HCT116 (cell line): ENCODE measurements at regions not wholly inside any gene's neighbourhood (a gene's known extent, or its start where the extent isn't known, plus 50 kb on each side); places are given as distances from the start of the nearest gene placed in this dataset.

Experiments
- ATAC-seq: fragments of 200-7000 bp; cut with Tn5 transposase; 2 replicates; pipeline ENCODE4 v1.9.1; 2020; ENCODE audit warnings: mild to moderate bottlenecking, moderate library complexity
- BruUV-seq: library from RNA; stranded (reverse); fragments of 400-500 nt; replicated peaks from 2 replicates; lab custom pipeline; 2021; lab: Mats Ljungman, UMichigan
- CTCF ChIA-PET: fragments of 300-600 bp; sonication (Branson Sonifier 250); formaldehyde crosslinking; loops from one replicate; lab custom pipeline; 2021; ENCODE audit warnings: antibody characterized with exemption; lab: Charles Lee
- POLR2A ChIA-PET: fragments of 300-600, 350-600 bp; sonication (Branson Sonifier 250); formaldehyde crosslinking; loops from one replicate; lab custom pipeline; 2021; ENCODE audit warnings: antibody characterized with exemption; lab: Charles Lee
- RAD21 ChIA-PET, 2 experiments: fragments of 300-600 bp; sonication (Branson Sonifier 250); formaldehyde crosslinking; loops; one replicate each; lab custom pipeline; 2023; ENCODE audit warnings: low total read pairs in 2 of 2; ENCODE audit not compliant: uncharacterized antibody in 2 of 2, unreplicated experiment in 2 of 2, low non-redundant PET in 1 of 2; lab: Charles Lee
- DNase-seq: peaks from one replicate; pipeline ENCODE4 v3.0.0-alpha.2; 2010; ENCODE audit warnings: low read depth, low spot score
- H2AFZ ChIP-seq: fragments of 200-600 bp; shearing (Covaris generic), sonication (generic); 2 replicates; pipeline ENCODE4 v1.6.1; 2017; ENCODE audit warnings: low read depth, mixed run types, mixed read lengths, antibody characterized with exemption, low read length; ENCODE audit not compliant: poor library complexity, severe bottlenecking
- H3K27ac ChIP-seq: 2 replicates; pipeline ENCODE4 v1.5.1; 2012; ENCODE audit warnings: low read depth, low read length
- H3K27me3 ChIP-seq: fragments of 200-600 bp; sonication (generic); 2 replicates; pipeline ENCODE4 v1.6.1; 2016; ENCODE audit warnings: mixed run types, low read length, mixed read lengths; ENCODE audit not compliant: insufficient read depth
- H3K36me3 ChIP-seq, 2 experiments: fragments of 200-500 bp in 1 of 2; fragments of 200-600 bp in 1 of 2; sonication (Bioruptor generic) in 1 of 2; sonication (generic) in 1 of 2; 2 replicates each; pipeline versions ENCODE4 v1.5.1 to v1.6.1; 2014 to 2016; ENCODE audit warnings: low read length in 2 of 2, inconsistent platforms in 1 of 2, mixed read lengths in 1 of 2, mixed run types in 1 of 2; ENCODE audit not compliant: insufficient read depth in 2 of 2, control insufficient read depth in 1 of 2
- H3K4me1 ChIP-seq, 2 experiments: fragments of 200-600 bp in 1 of 2; sonication (generic) in 1 of 2; 2 replicates each; pipeline versions ENCODE4 v1.5.1 to v1.6.1; 2012 to 2017; ENCODE audit warnings: low read length in 2 of 2, inconsistent platforms in 1 of 2, mild to moderate bottlenecking in 1 of 2, mixed read lengths in 1 of 2, mixed run types in 1 of 2, moderate library complexity in 1 of 2; ENCODE audit not compliant: insufficient read depth in 2 of 2, control insufficient read depth in 1 of 2
- H3K4me2 ChIP-seq: fragments of 200-600 bp; sonication (generic); 2 replicates; pipeline ENCODE4 v1.6.1; 2017; ENCODE audit warnings: mixed run types, low read length, mixed read lengths
- H3K4me3 ChIP-seq, 2 experiments: fragments of 200-600 bp in 1 of 2; sonication (generic) in 1 of 2; replicated peaks in 1 of 2; 2 replicates each; pipeline ENCODE4 v1.5.1; 2011 to 2016; ENCODE audit warnings: low read length in 2 of 2, control low read depth in 1 of 2, low read depth in 1 of 2, mild to moderate bottlenecking in 1 of 2, mixed read lengths in 1 of 2, mixed run types in 1 of 2
- H3K79me2 ChIP-seq: fragments of 200-600 bp; sonication (generic); 2 replicates; pipeline ENCODE4 v1.6.1; 2017; ENCODE audit warnings: mild to moderate bottlenecking, mixed run types, low read length, moderate library complexity, mixed read lengths; ENCODE audit not compliant: insufficient read depth
- H3K9ac ChIP-seq: fragments of 200-600 bp; sonication (generic); 2 replicates; pipeline ENCODE4 v1.6.1; 2016; ENCODE audit warnings: low read length, mixed read lengths
- H3K9me2 ChIP-seq: fragments of 200-600 bp; sonication (generic), shearing (Covaris generic); 2 replicates; pipeline ENCODE4 v1.6.1; 2017; ENCODE audit warnings: mixed run types, mild to moderate bottlenecking, moderate library complexity; ENCODE audit not compliant: insufficient read depth
- H3K9me3 ChIP-seq, 2 experiments: fragments of 200-500 bp in 1 of 2; fragments of 200-600 bp in 1 of 2; sonication (Bioruptor generic) in 1 of 2; sonication (generic) in 1 of 2; 2 replicates each; pipeline ENCODE4 v1.6.1; 2014 to 2017; ENCODE audit warnings: low read length in 2 of 2, mixed read lengths in 2 of 2, inconsistent platforms in 1 of 2, low read depth in 1 of 2, mild to moderate bottlenecking in 1 of 2, mixed run types in 1 of 2, moderate library complexity in 1 of 2; ENCODE audit not compliant: control insufficient read depth in 1 of 2, insufficient read depth in 1 of 2
- H4K20me1 ChIP-seq: fragments of 200-600 bp; sonication (generic), shearing (Covaris generic); 2 replicates; pipeline ENCODE4 v1.6.1; 2017; ENCODE audit warnings: mixed run types, mild to moderate bottlenecking, moderate library complexity; ENCODE audit not compliant: insufficient read depth
- EGR1 ChIP-seq: IDR thresholded peaks from 2 replicates; pipeline ENCODE4 v1.6.1; 2012; ENCODE audit warnings: low read depth
- ELF1 ChIP-seq: IDR thresholded peaks from 2 replicates; pipeline ENCODE4 v1.6.1; 2012; ENCODE audit warnings: low read depth, borderline replicate concordance
- EZH2 ChIP-seq: fragments of 200-600 bp; sonication (generic); IDR thresholded peaks from 2 replicates; pipeline ENCODE4 v1.6.1; 2017; ENCODE audit warnings: antibody characterized with exemption, mixed run types
- FOSL1 ChIP-seq: IDR thresholded peaks from 2 replicates; pipeline ENCODE4 v1.6.1; 2012; ENCODE audit warnings: low read depth
- RAD21 ChIP-seq: IDR thresholded peaks from 2 replicates; pipeline ENCODE4 v1.6.1; 2012; ENCODE audit warnings: low read depth, mild to moderate bottlenecking
- SIN3A ChIP-seq: IDR thresholded peaks from 2 replicates; pipeline ENCODE4 v1.6.1; 2012; ENCODE audit warnings: low read depth
- SRF ChIP-seq: IDR thresholded peaks from 2 replicates; pipeline ENCODE4 v1.6.1; 2012; ENCODE audit warnings: low read depth
- ZFX ChIP-seq: fragments of 450-650 bp; IDR thresholded peaks from 2 replicates; pipeline ENCODE4 v1.6.1; 2017
- ZNF274 ChIP-seq: fragments of 200-500 bp; sonication (Bioruptor generic); IDR thresholded peaks from 2 replicates; pipeline ENCODE4 v1.6.1; 2014; ENCODE audit warnings: mild to moderate bottlenecking, low read depth, low read length, inconsistent platforms
- intact Hi-C: fragments of 100-400 bp; cut with micrococcal nuclease; formaldehyde crosslinking; loops from 2 replicates; pipeline ENCODE4 v1.10.0; 2022
- TF ChIP-seq, protein P1 (sequence below): IDR thresholded peaks from 2 replicates; pipeline ENCODE4 v1.6.1; 2011; ENCODE audit warnings: mild to moderate bottlenecking, low read length, moderate library complexity; ENCODE audit not compliant: insufficient replicate concordance; ENCODE audit errors: extremely low read depth
- TF ChIP-seq, protein P2 (sequence below), 3 experiments: fragments of 200-600 bp in 1 of 3; sonication (generic) in 1 of 3; IDR thresholded peaks in 2 of 3; conservative IDR thresholded peaks in 1 of 3; 2 replicates each; pipeline ENCODE4 v1.5.1; 2012 to 2017; ENCODE audit warnings: low read depth in 2 of 3, low read length in 2 of 3, antibody characterized with exemption in 1 of 3, borderline replicate concordance in 1 of 3, control low read depth in 1 of 3, mild to moderate bottlenecking in 1 of 3, mixed read lengths in 1 of 3, mixed run types in 1 of 3, moderate library complexity in 1 of 3; ENCODE audit not compliant: insufficient read depth in 1 of 3
- TF ChIP-seq, protein P3 (sequence below): IDR thresholded peaks from 2 replicates; pipeline ENCODE4 v1.6.1; 2012; ENCODE audit warnings: low read depth
- TF ChIP-seq, protein P4 (sequence below): IDR thresholded peaks from 2 replicates; pipeline ENCODE4 v1.6.1; 2012

DNA sequence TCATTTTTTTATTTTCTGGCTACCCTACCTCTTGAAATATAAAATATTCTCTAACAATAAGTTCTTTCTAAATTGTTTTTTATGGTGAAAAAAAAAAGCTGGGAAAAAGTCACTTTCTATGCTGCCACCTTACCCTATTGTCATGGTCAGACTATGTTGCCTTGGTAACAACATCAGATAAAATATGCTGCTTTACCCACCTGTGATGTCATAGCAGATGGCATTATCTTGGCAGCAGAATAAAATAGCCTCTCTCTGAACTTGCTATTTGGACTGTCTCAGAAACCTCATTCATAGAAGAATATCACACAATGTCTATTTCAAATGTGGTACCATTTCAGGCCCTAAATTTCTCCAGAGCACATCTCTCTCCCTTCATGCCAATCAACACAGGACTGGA, 69.6 kb upstream of the SGIP1 start:
- Histone ChIP-seq H3K79me2 (no peaks in the 10 kb centered on the region), H3K27me3 (no peaks in the 10 kb centered on the region), H4K20me1 (no peaks in the 10 kb centered on the region), H3K4me3 (no peak overlapping the region), H3K9ac (no peak overlapping the region), H3K4me2 (no peak overlapping the region), H3K36me3 (no peaks in the 10 kb centered on the region), H3K27ac (no peak overlapping the region), H3K4me1 (no peaks in the 10 kb centered on the region), H3K9me2 (no peaks in the 10 kb centered on the region), H2AFZ (no peak overlapping the region), H3K9me3 (no peaks in the 10 kb centered on the region)
- TF ChIP-seq EZH2: no peak
- no peak for TF ChIP-seq SRF
- TF ChIP-seq, protein P1, sequence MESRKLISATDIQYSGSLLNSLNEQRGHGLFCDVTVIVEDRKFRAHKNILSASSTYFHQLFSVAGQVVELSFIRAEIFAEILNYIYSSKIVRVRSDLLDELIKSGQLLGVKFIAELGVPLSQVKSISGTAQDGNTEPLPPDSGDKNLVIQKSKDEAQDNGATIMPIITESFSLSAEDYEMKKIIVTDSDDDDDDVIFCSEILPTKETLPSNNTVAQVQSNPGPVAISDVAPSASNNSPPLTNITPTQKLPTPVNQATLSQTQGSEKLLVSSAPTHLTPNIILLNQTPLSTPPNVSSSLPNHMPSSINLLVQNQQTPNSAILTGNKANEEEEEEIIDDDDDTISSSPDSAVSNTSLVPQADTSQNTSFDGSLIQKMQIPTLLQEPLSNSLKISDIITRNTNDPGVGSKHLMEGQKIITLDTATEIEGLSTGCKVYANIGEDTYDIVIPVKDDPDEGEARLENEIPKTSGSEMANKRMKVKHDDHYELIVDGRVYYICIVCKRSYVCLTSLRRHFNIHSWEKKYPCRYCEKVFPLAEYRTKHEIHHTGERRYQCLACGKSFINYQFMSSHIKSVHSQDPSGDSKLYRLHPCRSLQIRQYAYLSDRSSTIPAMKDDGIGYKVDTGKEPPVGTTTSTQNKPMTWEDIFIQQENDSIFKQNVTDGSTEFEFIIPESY: no peak
- no peak for TF ChIP-seq ZNF274
- no peak for TF ChIP-seq SIN3A
- intact Hi-C loops: no loop called here
- BruUV-seq: no TSS peak
- RAD21 ChIA-PET: no interaction called here
- DNase-seq (no peak), ATAC-seq (no peak)
- CTCF ChIA-PET: interaction anchor here (2.0 kb wide), 1 partner anchor 18 kb away, joined by 5 read pairs; no protein-coding TSS in a partner anchor
- POLR2A ChIA-PET: no interaction called here

DNA sequence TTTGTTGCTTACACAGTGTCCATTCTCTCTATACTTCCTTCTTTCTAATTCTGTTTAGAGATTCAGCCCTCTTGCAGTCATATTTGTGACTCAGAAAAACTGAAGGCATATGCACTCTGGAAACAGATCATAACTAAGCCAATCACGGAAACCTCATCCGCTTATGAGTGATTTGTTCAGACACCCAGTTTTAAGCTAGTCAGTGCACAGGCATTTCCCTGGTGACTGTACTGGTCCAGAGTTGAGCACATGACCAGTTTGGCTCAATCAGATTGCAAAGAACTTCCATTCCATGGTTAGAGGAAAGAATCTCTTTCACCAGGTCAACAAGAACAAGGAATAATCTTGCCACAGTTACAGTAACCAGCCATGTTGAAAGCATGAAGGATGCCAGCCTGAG, 69.2 kb upstream of the SGIP1 start:
- BruUV-seq: no TSS peak
- no peaks in the 10 kb centered on the region for H3K4me1 ChIP-seq
- H3K4me3 ChIP-seq: no peak overlapping the region
- no peaks in the 10 kb centered on the region for H3K9me2 ChIP-seq
- CTCF ChIA-PET: interaction anchor here (2.0 kb wide), 1 partner anchor 18 kb away, joined by 5 read pairs; no protein-coding TSS in a partner anchor
- no peaks in the 10 kb centered on the region for H3K9me3 ChIP-seq
- no peak overlapping the region for H2AFZ ChIP-seq
- ATAC-seq: no peak
- no peaks in the 10 kb centered on the region for H3K36me3 ChIP-seq
- no peak for DNase-seq
- H3K79me2 ChIP-seq: no peaks in the 10 kb centered on the region
- no peak overlapping the region for H3K27ac ChIP-seq
- POLR2A ChIA-PET: no interaction called here
- no peaks in the 10 kb centered on the region for H3K27me3 ChIP-seq
- RAD21 ChIA-PET: no interaction called here
- H3K9ac ChIP-seq: no peak overlapping the region
- no peak overlapping the region for H3K4me2 ChIP-seq
- no peaks in the 10 kb centered on the region for H4K20me1 ChIP-seq
- intact Hi-C loops: no loop called here
- TF ChIP-seq SRF (no peak), FOSL1 (no peak), ZFX (no peak), ELF1 (no peak), EGR1 (no peak), RAD21 (no peak), EZH2 (no peak)
- TF ChIP-seq, protein P2, sequence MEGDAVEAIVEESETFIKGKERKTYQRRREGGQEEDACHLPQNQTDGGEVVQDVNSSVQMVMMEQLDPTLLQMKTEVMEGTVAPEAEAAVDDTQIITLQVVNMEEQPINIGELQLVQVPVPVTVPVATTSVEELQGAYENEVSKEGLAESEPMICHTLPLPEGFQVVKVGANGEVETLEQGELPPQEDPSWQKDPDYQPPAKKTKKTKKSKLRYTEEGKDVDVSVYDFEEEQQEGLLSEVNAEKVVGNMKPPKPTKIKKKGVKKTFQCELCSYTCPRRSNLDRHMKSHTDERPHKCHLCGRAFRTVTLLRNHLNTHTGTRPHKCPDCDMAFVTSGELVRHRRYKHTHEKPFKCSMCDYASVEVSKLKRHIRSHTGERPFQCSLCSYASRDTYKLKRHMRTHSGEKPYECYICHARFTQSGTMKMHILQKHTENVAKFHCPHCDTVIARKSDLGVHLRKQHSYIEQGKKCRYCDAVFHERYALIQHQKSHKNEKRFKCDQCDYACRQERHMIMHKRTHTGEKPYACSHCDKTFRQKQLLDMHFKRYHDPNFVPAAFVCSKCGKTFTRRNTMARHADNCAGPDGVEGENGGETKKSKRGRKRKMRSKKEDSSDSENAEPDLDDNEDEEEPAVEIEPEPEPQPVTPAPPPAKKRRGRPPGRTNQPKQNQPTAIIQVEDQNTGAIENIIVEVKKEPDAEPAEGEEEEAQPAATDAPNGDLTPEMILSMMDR (IDR thresholded peaks at IDR 0.05 in 2 of 3, conservative IDR thresholded peaks at IDR 0.05 in 1 of 3; ENCODE audit: borderline replicate concordance in 1 of 3, insufficient read depth in 1 of 3, low read depth in 2 of 3, low read length in 2 of 3): no peak
- TF ChIP-seq, protein P3, sequence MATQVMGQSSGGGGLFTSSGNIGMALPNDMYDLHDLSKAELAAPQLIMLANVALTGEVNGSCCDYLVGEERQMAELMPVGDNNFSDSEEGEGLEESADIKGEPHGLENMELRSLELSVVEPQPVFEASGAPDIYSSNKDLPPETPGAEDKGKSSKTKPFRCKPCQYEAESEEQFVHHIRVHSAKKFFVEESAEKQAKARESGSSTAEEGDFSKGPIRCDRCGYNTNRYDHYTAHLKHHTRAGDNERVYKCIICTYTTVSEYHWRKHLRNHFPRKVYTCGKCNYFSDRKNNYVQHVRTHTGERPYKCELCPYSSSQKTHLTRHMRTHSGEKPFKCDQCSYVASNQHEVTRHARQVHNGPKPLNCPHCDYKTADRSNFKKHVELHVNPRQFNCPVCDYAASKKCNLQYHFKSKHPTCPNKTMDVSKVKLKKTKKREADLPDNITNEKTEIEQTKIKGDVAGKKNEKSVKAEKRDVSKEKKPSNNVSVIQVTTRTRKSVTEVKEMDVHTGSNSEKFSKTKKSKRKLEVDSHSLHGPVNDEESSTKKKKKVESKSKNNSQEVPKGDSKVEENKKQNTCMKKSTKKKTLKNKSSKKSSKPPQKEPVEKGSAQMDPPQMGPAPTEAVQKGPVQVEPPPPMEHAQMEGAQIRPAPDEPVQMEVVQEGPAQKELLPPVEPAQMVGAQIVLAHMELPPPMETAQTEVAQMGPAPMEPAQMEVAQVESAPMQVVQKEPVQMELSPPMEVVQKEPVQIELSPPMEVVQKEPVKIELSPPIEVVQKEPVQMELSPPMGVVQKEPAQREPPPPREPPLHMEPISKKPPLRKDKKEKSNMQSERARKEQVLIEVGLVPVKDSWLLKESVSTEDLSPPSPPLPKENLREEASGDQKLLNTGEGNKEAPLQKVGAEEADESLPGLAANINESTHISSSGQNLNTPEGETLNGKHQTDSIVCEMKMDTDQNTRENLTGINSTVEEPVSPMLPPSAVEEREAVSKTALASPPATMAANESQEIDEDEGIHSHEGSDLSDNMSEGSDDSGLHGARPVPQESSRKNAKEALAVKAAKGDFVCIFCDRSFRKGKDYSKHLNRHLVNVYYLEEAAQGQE: no peak
- TF ChIP-seq, protein P4, sequence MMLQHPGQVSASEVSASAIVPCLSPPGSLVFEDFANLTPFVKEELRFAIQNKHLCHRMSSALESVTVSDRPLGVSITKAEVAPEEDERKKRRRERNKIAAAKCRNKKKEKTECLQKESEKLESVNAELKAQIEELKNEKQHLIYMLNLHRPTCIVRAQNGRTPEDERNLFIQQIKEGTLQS: no peak
